OCI-LY3 (cell line): ENCODE measurements at regions not wholly inside any gene's neighbourhood (a gene's known extent, or its start where the extent isn't known, plus 50 kb on each side); places are given as distances from the start of the nearest gene placed in this dataset.

ENCODE experiments used
- H2AFZ ChIP-seq: fragments of 200-600, 300-600 bp; shearing (Covaris generic); 2 replicates; pipeline ENCODE4 v1.6.0; 2014; ENCODE audit warnings: antibody characterized with exemption, low read depth, low read length
- H3K27ac ChIP-seq: fragments of 200-600, 300-600 bp; sonication (generic); 2 replicates; pipeline ENCODE4 v1.5.1; 2014; ENCODE audit warnings: mild to moderate bottlenecking, low read length, moderate library complexity, mixed read lengths
- H3K27me3 ChIP-seq: fragments of 200-600, 300-600 bp; sonication (generic); 2 replicates; pipeline ENCODE4 v1.6.1; 2014; ENCODE audit warnings: low read depth, low read length, mixed read lengths
- H3K36me3 ChIP-seq: fragments of 200-600, 300-600 bp; sonication (generic); replicated peaks from 2 replicates; pipeline ENCODE3; 2014; ENCODE audit warnings: low read depth, low read length, mixed read lengths
- H3K4me1 ChIP-seq: fragments of 300-600, 200-600 bp; sonication (generic); 2 replicates; pipeline ENCODE4 v1.6.1; 2014; ENCODE audit warnings: low read length, mixed read lengths
- H3K4me2 ChIP-seq: fragments of 200-600, 300-600 bp; sonication (generic); 2 replicates; pipeline ENCODE4 v1.6.1; 2014; ENCODE audit warnings: low read length, mixed read lengths
- H3K4me3 ChIP-seq: fragments of 300-600, 200-600 bp; sonication (generic); 2 replicates; pipeline ENCODE4 v1.5.1; 2014; ENCODE audit warnings: antibody characterized with exemption, mild to moderate bottlenecking, low read length, moderate library complexity
- H3K79me2 ChIP-seq: fragments of 300-600, 200-600 bp; shearing (Covaris generic); 2 replicates; pipeline ENCODE4 v1.6.1; 2014; ENCODE audit warnings: mild to moderate bottlenecking, low read length, mixed read lengths
- H3K9ac ChIP-seq: fragments of 300-600, 200-600 bp; shearing (Covaris generic); 2 replicates; pipeline ENCODE4 v1.6.0; 2014; ENCODE audit warnings: mild to moderate bottlenecking, low read length, moderate library complexity
- H3K9me3 ChIP-seq: fragments of 200-600, 300-600 bp; shearing (Covaris generic); 2 replicates; pipeline ENCODE4 v1.6.1; 2014; ENCODE audit warnings: low read length, mixed read lengths; ENCODE audit not compliant: insufficient read depth
- H4K20me1 ChIP-seq: fragments of 200-600, 300-600 bp; sonication (generic); 2 replicates; pipeline ENCODE4 v1.6.1; 2016; ENCODE audit warnings: low read length, mixed read lengths; ENCODE audit not compliant: insufficient read depth
- EZH2phosphoT487 ChIP-seq: fragments of 200-600 bp; shearing (Covaris generic); IDR thresholded peaks from 2 replicates; pipeline ENCODE4 v1.6.1; 2018; ENCODE audit warnings: antibody characterized with exemption, mixed run types, low read depth
- TF ChIP-seq, protein P1 (sequence below): fragments of 200-600, 300-600 bp; sonication (generic); IDR thresholded peaks from 2 replicates; pipeline ENCODE4 v1.5.1; 2014; ENCODE audit warnings: antibody characterized with exemption, low read length, low read depth

DNA sequence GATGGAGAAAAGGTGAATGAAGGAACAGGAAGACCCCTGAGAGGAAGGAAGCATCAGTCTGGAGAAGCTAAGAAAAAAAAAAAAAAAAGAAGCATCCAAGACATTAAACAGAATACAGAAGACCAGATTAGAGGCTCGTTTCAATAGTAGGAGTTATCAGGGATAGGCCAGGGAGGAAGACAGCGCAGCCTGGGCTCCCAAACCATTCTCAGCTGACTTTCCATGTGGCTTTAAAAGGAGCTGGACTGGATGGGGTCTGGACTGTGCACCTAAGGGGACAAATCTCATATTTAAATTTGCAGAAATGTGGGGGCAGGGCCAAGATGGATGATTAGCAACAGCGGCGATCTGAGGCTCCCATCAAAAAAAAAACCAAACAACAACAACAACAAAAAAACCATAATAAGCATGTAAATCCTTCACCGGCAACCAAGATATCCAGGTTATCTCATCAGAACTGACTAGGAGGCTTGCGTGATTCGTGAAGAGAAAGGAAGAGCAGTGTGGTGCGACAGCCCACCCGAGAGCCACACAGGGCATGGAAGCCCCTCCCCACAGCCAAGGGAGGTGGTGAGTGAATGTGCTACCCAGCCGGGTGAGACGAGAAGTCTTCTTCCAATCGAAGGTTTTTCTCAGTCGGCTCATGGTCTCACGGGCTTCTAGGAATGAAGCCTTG, 114.9 kb upstream of the ADAMTS16 start:
- Histone ChIP-seq H2AFZ (peak overlapping the region; percentile 78), H3K9ac (peak overlapping the region; percentile 19; the same call in 1 of the 2 replicates), H3K79me2 (no peaks in the 10 kb centered on the region), H3K4me3 (peak overlapping the region; percentile 65), H3K36me3 (peaks cover 9% of the 10 kb centered on the region), H3K27me3 (no peaks in the 10 kb centered on the region), H3K9me3 (peaks cover 15% of the 10 kb centered on the region; the same call in 1 of the 2 replicates), H3K4me2 (peak overlapping the region; percentile 68), H4K20me1 (no peaks in the 10 kb centered on the region), H3K4me1 (peaks cover 15% of the 10 kb centered on the region), H3K27ac (peak overlapping the region; percentile 71)
- TF ChIP-seq, protein P1, sequence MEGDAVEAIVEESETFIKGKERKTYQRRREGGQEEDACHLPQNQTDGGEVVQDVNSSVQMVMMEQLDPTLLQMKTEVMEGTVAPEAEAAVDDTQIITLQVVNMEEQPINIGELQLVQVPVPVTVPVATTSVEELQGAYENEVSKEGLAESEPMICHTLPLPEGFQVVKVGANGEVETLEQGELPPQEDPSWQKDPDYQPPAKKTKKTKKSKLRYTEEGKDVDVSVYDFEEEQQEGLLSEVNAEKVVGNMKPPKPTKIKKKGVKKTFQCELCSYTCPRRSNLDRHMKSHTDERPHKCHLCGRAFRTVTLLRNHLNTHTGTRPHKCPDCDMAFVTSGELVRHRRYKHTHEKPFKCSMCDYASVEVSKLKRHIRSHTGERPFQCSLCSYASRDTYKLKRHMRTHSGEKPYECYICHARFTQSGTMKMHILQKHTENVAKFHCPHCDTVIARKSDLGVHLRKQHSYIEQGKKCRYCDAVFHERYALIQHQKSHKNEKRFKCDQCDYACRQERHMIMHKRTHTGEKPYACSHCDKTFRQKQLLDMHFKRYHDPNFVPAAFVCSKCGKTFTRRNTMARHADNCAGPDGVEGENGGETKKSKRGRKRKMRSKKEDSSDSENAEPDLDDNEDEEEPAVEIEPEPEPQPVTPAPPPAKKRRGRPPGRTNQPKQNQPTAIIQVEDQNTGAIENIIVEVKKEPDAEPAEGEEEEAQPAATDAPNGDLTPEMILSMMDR: no peak
- TF ChIP-seq EZH2phosphoT487: no peak

DNA sequence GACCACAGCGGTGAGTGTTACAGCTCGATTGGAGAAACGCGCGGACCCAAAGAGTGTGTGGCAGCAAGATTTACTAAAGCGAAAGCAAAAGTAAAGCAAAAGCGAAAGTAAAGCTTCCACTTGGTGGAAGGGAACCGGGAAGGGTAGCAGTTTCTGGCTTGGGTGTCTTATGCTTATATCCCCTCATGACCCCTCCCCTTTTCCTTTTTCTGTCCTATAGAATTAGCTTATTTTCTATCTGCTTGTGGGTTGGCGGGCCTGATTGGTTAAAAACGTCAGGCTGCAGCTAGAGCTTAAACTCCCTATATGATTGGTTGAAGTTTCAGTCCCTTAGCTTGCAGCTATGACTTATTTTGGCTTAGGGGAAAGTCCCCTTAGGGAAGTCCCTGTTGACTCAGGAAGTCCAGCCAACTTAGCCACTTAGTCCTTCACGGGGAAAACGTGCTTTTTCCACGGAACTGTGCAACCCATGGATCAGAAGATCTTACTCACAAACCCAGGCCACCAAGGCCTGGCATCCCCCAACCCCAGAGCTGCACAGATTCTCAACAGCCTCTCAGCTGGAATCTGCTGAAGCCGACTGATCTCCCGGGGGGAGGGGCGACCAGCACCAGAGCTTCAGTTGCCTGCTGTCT, 114.2 kb upstream of the ADAMTS16 start:
- H3K27ac ChIP-seq: peak overlapping the region; percentile 71
- peaks cover 9% of the 10 kb centered on the region for H3K36me3 ChIP-seq
- H3K4me3 ChIP-seq: peak overlapping the region; percentile 65
- no peaks in the 10 kb centered on the region for H3K79me2 ChIP-seq
- peaks cover 15% of the 10 kb centered on the region; the same call in 1 of the 2 replicates for H3K9me3 ChIP-seq
- H2AFZ ChIP-seq: peak overlapping the region; percentile 91
- peak overlapping the region; percentile 68 for H3K4me2 ChIP-seq
- TF ChIP-seq, protein P1: no peak
- no peak for TF ChIP-seq EZH2phosphoT487
- no peaks in the 10 kb centered on the region for H4K20me1 ChIP-seq
- no peaks in the 10 kb centered on the region for H3K27me3 ChIP-seq
- peaks cover 15% of the 10 kb centered on the region for H3K4me1 ChIP-seq
- H3K9ac ChIP-seq: peak overlapping the region; percentile 50; the same call in 1 of the 2 replicates

DNA sequence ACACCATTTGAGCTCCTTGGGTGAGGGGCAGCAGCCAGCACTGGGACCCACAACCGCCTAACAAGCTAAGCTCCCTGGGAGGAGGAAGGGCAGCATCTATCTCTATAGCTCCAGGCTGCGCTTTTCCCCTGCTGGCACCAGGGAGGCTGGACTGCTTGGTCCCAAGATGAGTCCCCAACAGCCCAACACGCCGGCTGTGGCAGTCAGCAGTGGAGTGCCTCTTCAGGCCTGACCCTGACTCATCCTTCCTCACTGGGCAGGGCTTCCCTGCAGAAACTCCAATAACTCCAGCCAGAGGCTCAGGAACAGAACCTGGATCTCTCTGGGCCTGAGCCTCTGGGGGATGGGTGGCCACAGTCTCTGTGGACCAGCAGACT, 113.7 kb upstream of the ADAMTS16 start:
- no peaks in the 10 kb centered on the region for H3K79me2 ChIP-seq
- no peak for TF ChIP-seq EZH2phosphoT487
- TF ChIP-seq, protein P1: no peak
- H3K4me3 ChIP-seq: peak overlapping the region; percentile 65
- H3K27ac ChIP-seq: peak overlapping the region; percentile 71
- peaks cover 9% of the 10 kb centered on the region for H3K36me3 ChIP-seq
- peaks cover 15% of the 10 kb centered on the region for H3K4me1 ChIP-seq
- H2AFZ ChIP-seq: peak overlapping the region; percentile 91; the same call in 1 of the 2 replicates
- H3K9ac ChIP-seq: peak overlapping the region; percentile 50; the same call in 1 of the 2 replicates
- H3K27me3 ChIP-seq: no peaks in the 10 kb centered on the region
- peak overlapping the region; percentile 68 for H3K4me2 ChIP-seq
- H4K20me1 ChIP-seq: no peaks in the 10 kb centered on the region
- peaks cover 15% of the 10 kb centered on the region; the same call in 1 of the 2 replicates for H3K9me3 ChIP-seq

DNA sequence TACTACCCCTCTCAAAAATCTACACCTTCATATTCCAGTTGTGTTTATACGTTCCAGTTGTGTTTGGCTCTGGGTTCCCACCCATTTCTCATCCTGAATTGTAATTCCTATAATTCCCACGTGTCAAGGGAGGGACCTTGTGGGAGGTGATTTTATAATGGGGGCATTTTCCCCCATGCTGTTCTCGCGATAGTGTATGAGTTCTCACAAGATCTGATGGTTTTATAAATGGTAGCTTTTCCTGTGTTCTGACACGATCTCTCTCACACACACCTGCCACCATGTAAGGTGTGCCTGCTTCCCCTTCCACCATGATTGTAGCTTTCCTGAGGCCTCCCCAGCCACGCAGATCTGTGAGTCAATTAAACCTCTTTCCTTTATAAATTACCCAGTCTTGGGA, 108.5 kb upstream of the ADAMTS16 start:
- Histone ChIP-seq H3K9me3 (0 out of 2 replicates have a peak, but pooled peaks cover under 1% of the 10 kb centered on the region), H3K36me3 (no peaks in the 10 kb centered on the region), H3K4me1 (peaks cover under 1% of the 10 kb centered on the region; the same call in 1 of the 2 replicates), H3K79me2 (no peaks in the 10 kb centered on the region), H4K20me1 (no peaks in the 10 kb centered on the region), H3K4me2 (no peak overlapping the region), H3K27ac (no peak overlapping the region), H3K27me3 (no peaks in the 10 kb centered on the region), H2AFZ (no peak overlapping the region), H3K4me3 (no peak overlapping the region), H3K9ac (no peak overlapping the region)
- TF ChIP-seq, protein P1: no peak
